LNCaP clone FGC (cell line): ENCODE measurements at regions not wholly inside any gene's neighbourhood (a gene's known extent, or its start where the extent isn't known, plus 50 kb on each side); places are given as distances from the start of the nearest gene placed in this dataset.

Experiments
- DNase-seq: peaks from one replicate; pipeline ENCODE4 v3.0.0-alpha.2; 2011; ENCODE audit warnings: low read depth
- H3K4me3 ChIP-seq: 2 replicates; pipeline ENCODE4 v1.5.1; 2011; ENCODE audit warnings: mild to moderate bottlenecking, low read depth, low read length, control low read depth
- CTCF ChIP-seq: IDR thresholded peaks from 2 replicates; pipeline ENCODE4 v1.5.1; 2012; ENCODE audit warnings: mild to moderate bottlenecking; ENCODE audit not compliant: control insufficient read depth, insufficient read depth; ENCODE audit errors: extremely low read depth

- peak; percentile 21 for DNase-seq
- no peak for TF ChIP-seq CTCF
Measured at GRCh38 chr1:215482079-215482478, 85.0 kb upstream of the KCTD3 start.

GRCh38 chr1:215484171-215484939 is 82.7 kb upstream of the KCTD3 start:
- no peak for DNase-seq
- no peak overlapping the region for H3K4me3 ChIP-seq
- TF ChIP-seq CTCF, result no peak

More at GRCh38 chr1:215482079-215482478, 85.0 kb upstream of the KCTD3 start:
- no peak overlapping the region for H3K4me3 ChIP-seq

GRCh38 chr1:215487466-215487865 is 79.6 kb upstream of the KCTD3 start:
- TF ChIP-seq CTCF, result no peak
- no peak for DNase-seq
- no peak overlapping the region for H3K4me3 ChIP-seq

- H3K4me3 ChIP-seq, result no peak overlapping the region
- TF ChIP-seq CTCF, result no peak
- DNase-seq, result no peak
Measured at GRCh38 chr1:215488850-215489249, 78.3 kb upstream of the KCTD3 start.

- H3K4me3 ChIP-seq, result no peak overlapping the region
- TF ChIP-seq CTCF, result no peak
- no peak for DNase-seq
Measured at GRCh38 chr1:215489771-215490565, 77.1 kb upstream of the KCTD3 start.

- DNase-seq, result no peak
- TF ChIP-seq CTCF, result no peak
- H3K4me3 ChIP-seq, result no peak overlapping the region
Measured at GRCh38 chr1:215497528-215497927, 69.6 kb upstream of the KCTD3 start.

- H3K4me3 ChIP-seq, result no peak overlapping the region
- no peak for DNase-seq
- TF ChIP-seq CTCF, result no peak
Measured at GRCh38 chr1:215501496-215501895, 65.6 kb upstream of the KCTD3 start.
